Heart right ventricle (tissue), 16 donors: ENCODE measurements at regions not wholly inside any gene's neighbourhood (a gene's known extent, or its start where the extent isn't known, plus 50 kb on each side); places are given as distances from the start of the nearest gene placed in this dataset.
"Not testable (repeated sequence)": the region's sequence is repeated elsewhere in the genome, so short reads cannot be mapped to it uniquely, and the experiment has no call there.

ENCODE experiments used
- ATAC-seq, 8 donors: fragments of 200-7000 bp; cut with Tn5 transposase; one replicate each; pipeline ENCODE4 v1.9.1; 2020; ENCODE audit warnings: mild to moderate bottlenecking in 8 of 8, moderate library complexity in 8 of 8, moderate number of reproducible peaks in 1 of 8
- DNase-seq, 2 donors: peaks; one replicate each; pipeline ENCODE4 v3.0.0-alpha.2; 2020
- H3K27ac ChIP-seq, 10 donors: fragments of 200-600 bp; sonication (generic) in 2 of 10; one replicate each; pipeline versions ENCODE4 v1.5.0 to v1.8.0; 2020 to 2022; ENCODE audit warnings: mild to moderate bottlenecking in 3 of 10
- H3K27me3 ChIP-seq, 7 donors: fragments of 200-600 bp; one replicate each; pipeline ENCODE4 v1.8.0; 2021 to 2022; ENCODE audit warnings: mild to moderate bottlenecking in 2 of 7
- H3K36me3 ChIP-seq, 9 donors: fragments of 200-600 bp; sonication (generic) in 1 of 9; one replicate each; pipeline versions ENCODE4 v1.5.0 to v1.8.0; 2020 to 2022; ENCODE audit warnings: mild to moderate bottlenecking in 2 of 9
- H3K4me1 ChIP-seq, 9 donors: fragments of 200-600 bp; sonication (generic) in 1 of 9; one replicate each; pipeline versions ENCODE4 v1.5.0 to v1.8.0; 2020 to 2022; ENCODE audit warnings: mild to moderate bottlenecking in 4 of 9
- H3K4me3 ChIP-seq, 10 donors: fragments of 200-600 bp; sonication (generic) in 2 of 10; one replicate each; pipeline versions ENCODE4 v1.5.0 to v1.8.0; 2020 to 2022; ENCODE audit warnings: mild to moderate bottlenecking in 7 of 10, moderate library complexity in 2 of 10
- H3K9me3 ChIP-seq, 11 donors: fragments of 200-600 bp in 10 of 11; sonication (generic) in 2 of 11; one replicate each; pipeline versions ENCODE4 v1.5.0 to v1.8.0; 2013 to 2022; ENCODE audit warnings: mild to moderate bottlenecking in 2 of 11, control low read depth in 1 of 11, moderate library complexity in 1 of 11
- CTCF ChIP-seq, 9 donors: fragments of 200-600 bp; sonication (generic) in 2 of 9; IDR thresholded peaks; one replicate each; pipeline versions ENCODE4 v1.5.0 to v1.8.0; 2021 to 2022; ENCODE audit warnings: antibody characterized with exemption in 9 of 9, mild to moderate bottlenecking in 5 of 9, moderate library complexity in 1 of 9
- WGBS, 2 donors: extraction: QIAGEN DNeasy Blood & Tissue Kit; methylation state at CpG; one replicate each; pipeline ENCODE4 v1.1.7; 2013; ENCODE audit warnings: inconsistent platforms in 1 of 2; 5-methylcytosine and 5-hydroxymethylcytosine counted together
- intact Hi-C, 10 donors: fragments of 100-400 bp; cut with DNase I; formaldehyde crosslinking; loops; one replicate each; pipeline versions ENCODE4 v1.11.1 to v1.14.2; 2022
- donor health status: Arrhythmogenic right ventricular cardiomyopathy.
- donor health status: ischemic (EF 13 %, LVEDD 7.1; RV severe dilation, severe dysfunction).
- donor health status: healthy with polysubstance abuse.
- donor health status: DM: no; HTN: yes; CAD: no.
- donor health status: DM: no; HTN: no; CAD: no.
- donor health status: ischemic (EF 25% LVEDD 6.9; RV normal size, moderate dysfunction).
- donor health status: ischemic (EF 25% LVEDD 5.7; RV mildly dilated, moderate dysfunction).
- donor health status: healthy.
- donor health status: DM: yes; HTN: yes; CAD: no.
- donor health status: Ischemic cardiomyopathy.
- donor health status: ischemic (EF 35%, LVEDD 5.7; RV mildly dilated, moderate dysfunction).
- donor health status: nonischemic (EF 11% LVEDD 7.7; RV severe dilation, severe dysfunction).
- donor health status: DM: yes; HTN: yes; CAD: no.
- donor health status: PGD.
- donor health status: ischemic (EF 29% LVEDD 5.4; RV normal size, mild dysfunction).
- donor health status: nonischemic (EF 23%, LVEDD 6.1; RV moderate dilation, normal function).

- ATAC-seq (peak in 1 of 8 donors; percentile 26), DNase-seq (no peak)
- WGBS, 2 donors: 74 to 77% methylated on average over 6 of the region's 6 CpGs
- H3K27ac ChIP-seq: no peak overlapping the region
- no peak for TF ChIP-seq CTCF (IDR thresholded peaks at IDR 0.05)
- peaks cover 0 to under 1% (median 0%) of the 10 kb centered on the region in 9 donors for H3K4me1 ChIP-seq
- no peaks in the 10 kb centered on the region for H3K9me3 ChIP-seq
- no peak overlapping the region for H3K4me3 ChIP-seq
- H3K27me3 ChIP-seq: peaks cover 0 to 15% (median 0%) of the 10 kb centered on the region in 7 donors
- intact Hi-C loops: no loop called here
- no peaks in the 10 kb centered on the region for H3K36me3 ChIP-seq
Measured at GRCh38 chr7:155237297-155237696, 60.4 kb upstream of the INSIG1 start.

GRCh38 chr7:155237730-155238129, 59.9 kb upstream of the INSIG1 start:
- ATAC-seq (peak in 1 of 8 donors; percentile 34), DNase-seq (no peak)
- H3K27ac ChIP-seq: no peak overlapping the region
- 97 to 98% methylated on average over 5 of the region's 5 CpGs for WGBS, 2 donors
- peaks cover 0 to 15% (median 0%) of the 10 kb centered on the region in 7 donors for H3K27me3 ChIP-seq
- no peak for TF ChIP-seq CTCF (IDR thresholded peaks at IDR 0.05)
- no peaks in the 10 kb centered on the region for H3K36me3 ChIP-seq
- H3K4me1 ChIP-seq: peaks cover 0 to 4% (median 0%) of the 10 kb centered on the region in 9 donors
- no peak overlapping the region for H3K4me3 ChIP-seq
- no peaks in the 10 kb centered on the region for H3K9me3 ChIP-seq
- intact Hi-C loops: no loop called here

GRCh38 chr7:155239431-155240087, 58.1 kb upstream of the INSIG1 start:
- H3K4me1 ChIP-seq, H3K27ac ChIP-seq, H3K4me3 ChIP-seq, DNase-seq, H3K9me3 ChIP-seq, H3K36me3 ChIP-seq, intact Hi-C loops, ATAC-seq: not testable (repeated sequence)
- H3K27me3 ChIP-seq: peaks cover 0 to 15% (median 0%) of the 10 kb centered on the region in 7 donors
- 75 to 76% methylated on average over 14 of the region's 14 CpGs for WGBS, 2 donors

GRCh38 chr7:155244675-155245074, 53.0 kb upstream of the INSIG1 start:
- intact Hi-C loops: no loop called here
- WGBS, 2 donors: 96% methylated on average over 5 of the region's 5 CpGs
- ATAC-seq (no peak), DNase-seq (no peak)
- TF ChIP-seq CTCF (IDR thresholded peaks at IDR 0.05): no peak
- Histone ChIP-seq H3K4me1 (peaks cover 0 to 4% (median 0%) of the 10 kb centered on the region in 9 donors), H3K27ac (no peak overlapping the region), H3K27me3 (peaks cover 0 to 5% (median 0%) of the 10 kb centered on the region in 7 donors), H3K36me3 (no peaks in the 10 kb centered on the region), H3K9me3 (peaks cover 0 to 9% (median 0%) of the 10 kb centered on the region in 11 donors), H3K4me3 (no peak overlapping the region)
